ENCODE measurements at regions not wholly inside any gene's neighbourhood (a gene's known extent, or its start where the extent isn't known, plus 50 kb on each side); places are given as distances from the start of the nearest gene placed in this dataset.

DNA sequence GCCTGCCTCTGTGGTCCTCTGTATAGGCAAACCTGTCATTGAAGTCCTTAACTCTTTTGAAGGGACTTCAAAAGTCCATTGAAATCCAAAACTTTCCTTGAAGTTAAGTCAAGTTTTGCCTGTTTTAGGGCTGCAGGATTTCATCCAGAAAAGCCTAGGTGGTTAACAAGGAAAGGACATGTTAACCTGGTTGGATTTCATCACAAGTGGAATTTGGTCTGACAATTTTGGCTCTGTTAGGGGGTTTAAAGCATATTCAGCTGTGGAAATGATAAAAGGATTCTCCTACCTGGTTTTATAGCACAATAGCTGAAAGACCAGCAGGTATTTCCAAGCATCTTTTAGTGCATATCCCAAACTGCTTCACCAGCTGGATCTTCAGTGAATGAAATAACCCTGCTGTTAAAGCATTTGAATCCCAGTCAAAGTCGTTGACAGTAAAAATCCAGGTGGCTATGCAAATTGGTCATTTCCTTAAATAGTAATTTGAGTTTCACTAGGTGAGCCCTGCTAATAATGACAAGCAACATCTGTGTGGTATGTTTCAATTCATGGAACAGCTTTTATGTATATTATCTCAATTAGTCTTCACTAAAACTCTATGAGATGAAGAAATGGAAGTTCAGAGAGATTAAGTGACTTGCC, 400.5 kb downstream of the ETNK1 start:
- H3K27ac ChIP-seq: no peak overlapping the region
- TF ChIP-seq, protein P1, sequence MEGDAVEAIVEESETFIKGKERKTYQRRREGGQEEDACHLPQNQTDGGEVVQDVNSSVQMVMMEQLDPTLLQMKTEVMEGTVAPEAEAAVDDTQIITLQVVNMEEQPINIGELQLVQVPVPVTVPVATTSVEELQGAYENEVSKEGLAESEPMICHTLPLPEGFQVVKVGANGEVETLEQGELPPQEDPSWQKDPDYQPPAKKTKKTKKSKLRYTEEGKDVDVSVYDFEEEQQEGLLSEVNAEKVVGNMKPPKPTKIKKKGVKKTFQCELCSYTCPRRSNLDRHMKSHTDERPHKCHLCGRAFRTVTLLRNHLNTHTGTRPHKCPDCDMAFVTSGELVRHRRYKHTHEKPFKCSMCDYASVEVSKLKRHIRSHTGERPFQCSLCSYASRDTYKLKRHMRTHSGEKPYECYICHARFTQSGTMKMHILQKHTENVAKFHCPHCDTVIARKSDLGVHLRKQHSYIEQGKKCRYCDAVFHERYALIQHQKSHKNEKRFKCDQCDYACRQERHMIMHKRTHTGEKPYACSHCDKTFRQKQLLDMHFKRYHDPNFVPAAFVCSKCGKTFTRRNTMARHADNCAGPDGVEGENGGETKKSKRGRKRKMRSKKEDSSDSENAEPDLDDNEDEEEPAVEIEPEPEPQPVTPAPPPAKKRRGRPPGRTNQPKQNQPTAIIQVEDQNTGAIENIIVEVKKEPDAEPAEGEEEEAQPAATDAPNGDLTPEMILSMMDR (conservative IDR thresholded peaks at IDR 0.05): no peak

- no peak overlapping the region for H3K27ac ChIP-seq
- TF ChIP-seq, protein P1 (conservative IDR thresholded peaks at IDR 0.05): no peak
These were observed 403.3 kb downstream of the ETNK1 start for GRCh38 chr12:23028158-23028802.

- TF ChIP-seq, protein P1 (conservative IDR thresholded peaks at IDR 0.05): no peak
These were observed 404.2 kb downstream of the ETNK1 start for GRCh38 chr12:23029185-23029584.

GRCh38 chr12:23039834-23040233, 414.9 kb downstream of the ETNK1 start:
- no peak overlapping the region for H3K27ac ChIP-seq
- TF ChIP-seq, protein P1 (conservative IDR thresholded peaks at IDR 0.05): no peak

More at GRCh38 chr12:23029185-23029584, 404.2 kb downstream of the ETNK1 start:
- no peak overlapping the region for H3K27ac ChIP-seq

- H3K27ac ChIP-seq: no peak overlapping the region
- TF ChIP-seq, protein P1 (conservative IDR thresholded peaks at IDR 0.05): no peak
These were observed 416.8 kb downstream of the ETNK1 start for GRCh38 chr12:23041774-23042173.

GRCh38 chr12:23043646-23044045, 418.7 kb downstream of the ETNK1 start:
- H3K27ac ChIP-seq: no peak overlapping the region
- TF ChIP-seq, protein P1 (conservative IDR thresholded peaks at IDR 0.05): no peak

- no peak overlapping the region for H3K27ac ChIP-seq
- TF ChIP-seq, protein P1 (conservative IDR thresholded peaks at IDR 0.05): no peak
These were observed 424.2 kb downstream of the ETNK1 start for GRCh38 chr12:23049180-23049579.

Measured in VCaP (cell line).